ENCODE measurements at regions not wholly inside any gene's neighbourhood (a gene's known extent, or its start where the extent isn't known, plus 50 kb on each side); places are given as distances from the start of the nearest gene placed in this dataset.

DNA sequence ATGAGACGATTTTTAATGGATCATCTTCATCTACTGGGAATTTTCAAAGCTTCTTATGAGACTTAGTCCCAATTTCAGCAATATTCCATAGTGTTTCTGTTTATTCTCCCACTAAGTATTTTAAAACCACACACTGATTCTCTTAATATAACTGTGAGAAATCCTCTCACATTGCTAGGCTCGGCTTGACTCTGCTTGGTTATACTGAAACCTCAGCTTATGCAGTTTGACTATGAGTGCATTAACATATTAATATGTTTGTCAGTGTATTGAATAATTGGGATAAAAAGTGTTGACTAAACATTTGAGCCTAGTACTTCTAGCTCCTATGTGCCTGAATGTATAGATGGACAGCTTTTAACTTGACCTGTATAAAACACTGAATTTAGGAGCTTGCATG is 298.5 kb upstream of the IZUMO3 start:
- no peaks in the 10 kb centered on the region for H3K36me3 ChIP-seq (replicated peaks in 1 of 2)
- TF ChIP-seq POLR2A (IDR thresholded peaks at IDR 0.05) = no peak
- TF ChIP-seq, protein P1, sequence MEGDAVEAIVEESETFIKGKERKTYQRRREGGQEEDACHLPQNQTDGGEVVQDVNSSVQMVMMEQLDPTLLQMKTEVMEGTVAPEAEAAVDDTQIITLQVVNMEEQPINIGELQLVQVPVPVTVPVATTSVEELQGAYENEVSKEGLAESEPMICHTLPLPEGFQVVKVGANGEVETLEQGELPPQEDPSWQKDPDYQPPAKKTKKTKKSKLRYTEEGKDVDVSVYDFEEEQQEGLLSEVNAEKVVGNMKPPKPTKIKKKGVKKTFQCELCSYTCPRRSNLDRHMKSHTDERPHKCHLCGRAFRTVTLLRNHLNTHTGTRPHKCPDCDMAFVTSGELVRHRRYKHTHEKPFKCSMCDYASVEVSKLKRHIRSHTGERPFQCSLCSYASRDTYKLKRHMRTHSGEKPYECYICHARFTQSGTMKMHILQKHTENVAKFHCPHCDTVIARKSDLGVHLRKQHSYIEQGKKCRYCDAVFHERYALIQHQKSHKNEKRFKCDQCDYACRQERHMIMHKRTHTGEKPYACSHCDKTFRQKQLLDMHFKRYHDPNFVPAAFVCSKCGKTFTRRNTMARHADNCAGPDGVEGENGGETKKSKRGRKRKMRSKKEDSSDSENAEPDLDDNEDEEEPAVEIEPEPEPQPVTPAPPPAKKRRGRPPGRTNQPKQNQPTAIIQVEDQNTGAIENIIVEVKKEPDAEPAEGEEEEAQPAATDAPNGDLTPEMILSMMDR (IDR thresholded peaks at IDR 0.05) = no peak
- H3K9me3 ChIP-seq (replicated peaks in 1 of 3) = no peaks in the 10 kb centered on the region
- no peak overlapping the region for H3K4me3 ChIP-seq
- no peak overlapping the region for H3K27ac ChIP-seq
- H3K27me3 ChIP-seq = no peaks in the 10 kb centered on the region
- WGBS, 4 donors = 57 to 75% (median 64%) methylated on average over 2 of the region's 2 CpGs
- intact Hi-C loops (cut with DNase I) = no loop called here
- H3K4me1 ChIP-seq (replicated peaks in 1 of 2) = no peaks in the 10 kb centered on the region
- DNase-seq = no peak

DNA sequence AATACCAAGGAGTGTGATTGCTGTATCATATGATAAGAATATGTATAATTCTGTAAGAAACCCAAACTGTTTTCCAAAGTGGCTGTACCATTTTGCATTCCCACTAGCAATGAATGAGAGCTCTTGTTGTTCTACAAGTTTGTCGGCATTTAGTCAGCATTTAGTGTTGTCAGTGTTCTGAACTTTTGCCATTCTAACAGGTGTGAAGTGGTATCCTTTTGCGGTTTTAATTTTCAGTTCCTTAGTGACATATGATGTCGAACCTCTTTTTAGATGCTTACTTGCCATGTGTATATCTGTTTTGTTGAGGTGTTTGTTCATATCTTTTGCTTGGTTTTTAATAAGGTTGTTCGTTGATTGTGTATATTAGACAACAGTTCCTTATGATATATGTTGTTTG is 296.3 kb upstream of the IZUMO3 start:
- intact Hi-C loops (cut with DNase I) = no loop called here
- WGBS, 4 donors = 84 to 89% (median 85%) methylated on average over 4 of the region's 4 CpGs
- DNase-seq = no peak
- Histone ChIP-seq H3K27ac (no peak overlapping the region), H3K36me3 (replicated peaks in 1 of 2) (no peaks in the 10 kb centered on the region), H3K9me3 (replicated peaks in 1 of 3) (no peaks in the 10 kb centered on the region), H3K4me1 (replicated peaks in 1 of 2) (no peaks in the 10 kb centered on the region), H3K4me3 (no peak overlapping the region), H3K27me3 (no peaks in the 10 kb centered on the region)
- TF ChIP-seq, protein P1 (IDR thresholded peaks at IDR 0.05) = no peak
- no peak for TF ChIP-seq POLR2A (IDR thresholded peaks at IDR 0.05)

DNA sequence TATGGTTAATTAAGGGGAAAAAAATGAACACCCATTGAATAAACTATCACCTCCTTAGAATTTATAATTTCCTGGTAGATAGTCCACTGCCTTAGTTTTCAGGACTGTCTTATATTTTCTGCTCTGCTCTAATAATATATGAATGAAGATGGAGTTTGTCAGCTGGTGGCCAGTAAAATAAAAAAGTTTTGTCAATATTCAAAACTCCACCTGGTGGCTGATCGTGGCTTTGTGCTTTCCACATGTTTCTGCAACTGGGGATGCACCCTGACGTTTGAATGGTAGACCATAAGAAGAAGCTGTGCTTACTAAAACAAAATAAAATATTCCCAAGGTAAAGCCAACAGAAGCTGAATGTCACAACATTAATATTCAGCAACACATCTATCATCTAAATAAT is 286.6 kb upstream of the IZUMO3 start:
- intact Hi-C loops (cut with DNase I) = no loop called here
- no peaks in the 10 kb centered on the region for H3K36me3 ChIP-seq (replicated peaks in 1 of 2)
- DNase-seq = no peak
- H3K9me3 ChIP-seq (replicated peaks in 1 of 3) = no peaks in the 10 kb centered on the region
- H3K4me3 ChIP-seq = no peak overlapping the region
- TF ChIP-seq, protein P1 (IDR thresholded peaks at IDR 0.05) = peak in 1 of 6 experiments; percentile 11
- TF ChIP-seq POLR2A (IDR thresholded peaks at IDR 0.05) = no peak
- no peaks in the 10 kb centered on the region for H3K4me1 ChIP-seq (replicated peaks in 1 of 2)
- no peak overlapping the region for H3K27ac ChIP-seq
- H3K27me3 ChIP-seq = no peaks in the 10 kb centered on the region
- WGBS, 4 donors = 24 to 38% (median 33%) methylated on average over 2 of the region's 2 CpGs

DNA sequence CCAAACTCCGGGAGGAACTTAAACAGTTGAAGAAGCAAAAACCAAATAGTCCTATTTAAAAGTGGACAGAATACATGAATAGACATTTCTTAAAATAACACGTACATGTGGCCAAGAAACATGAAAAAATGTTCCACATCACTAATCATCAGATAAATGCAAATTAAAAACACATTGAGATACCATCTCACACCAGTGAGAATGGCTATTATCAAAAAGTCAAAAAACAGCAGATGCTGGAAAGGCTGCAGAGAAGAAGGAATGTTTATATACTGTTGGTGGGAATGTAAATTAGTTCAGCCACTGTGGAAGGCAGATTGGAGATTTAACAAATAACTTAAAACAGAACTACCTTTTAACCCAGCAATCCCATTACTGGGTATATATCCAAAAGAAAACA is 283.0 kb upstream of the IZUMO3 start:
- intact Hi-C loops (cut with DNase I) = no loop called here
- Histone ChIP-seq H3K4me3 (no peak overlapping the region), H3K36me3 (replicated peaks in 1 of 2) (no peaks in the 10 kb centered on the region), H3K9me3 (replicated peaks in 1 of 3) (no peaks in the 10 kb centered on the region), H3K27me3 (no peaks in the 10 kb centered on the region), H3K27ac (no peak overlapping the region), H3K4me1 (replicated peaks in 1 of 2) (no peaks in the 10 kb centered on the region)
- no peak for DNase-seq
- TF ChIP-seq, protein P1 (IDR thresholded peaks at IDR 0.05) = no peak
- no peak for TF ChIP-seq POLR2A (IDR thresholded peaks at IDR 0.05)
- 56 to 84% (median 74%) methylated on average over 2 of the region's 2 CpGs for WGBS, 4 donors
